HL-60 (cell line): ENCODE measurements at regions not wholly inside any gene's neighbourhood (a gene's known extent, or its start where the extent isn't known, plus 50 kb on each side); places are given as distances from the start of the nearest gene placed in this dataset.
"Not testable (repeated sequence)": the region's sequence is repeated elsewhere in the genome, so short reads cannot be mapped to it uniquely, and the experiment has no call there.

ENCODE experiments used
- DNase-seq, 2 experiments: peaks; one replicate each; pipeline ENCODE4 v3.0.0-alpha.2; 2010 to 2020; ENCODE audit warnings: low read depth in 1 of 2, low spot score in 1 of 2
- H3K27ac ChIP-seq: fragments of 250-450 bp; sonication (Bioruptor Pico); replicated peaks from 2 replicates; pipeline ENCODE4 v1.5.1; 2020; ENCODE audit warnings: mild to moderate bottlenecking, moderate library complexity
- H3K27me3 ChIP-seq: fragments of 250-450 bp; sonication (Bioruptor Pico); 2 replicates; pipeline ENCODE4 v1.5.1; 2021; ENCODE audit warnings: mild to moderate bottlenecking, moderate library complexity; ENCODE audit not compliant: insufficient read depth, poor library complexity, severe bottlenecking
- H3K4me3 ChIP-seq: replicated peaks from 2 replicates; pipeline ENCODE4 v1.5.1; 2011; ENCODE audit warnings: mild to moderate bottlenecking, control low read depth, low read length; ENCODE audit not compliant: insufficient read depth
- GABPA ChIP-seq: IDR thresholded peaks from 2 replicates; pipeline ENCODE4 v1.6.1; 2012; ENCODE audit warnings: low read depth
- POLR2AphosphoS5 ChIP-seq: IDR thresholded peaks from 2 replicates; pipeline ENCODE4 v1.6.1; 2012; ENCODE audit warnings: low read depth
- REST ChIP-seq: IDR thresholded peaks from 2 replicates; pipeline ENCODE4 v1.6.1; 2012; ENCODE audit warnings: low read depth; ENCODE audit not compliant: insufficient replicate concordance
- SPI1 ChIP-seq: IDR thresholded peaks from 2 replicates; pipeline ENCODE4 v1.6.1; 2012; ENCODE audit warnings: low read depth, mild to moderate bottlenecking, borderline replicate concordance
- TF ChIP-seq, protein P1 (sequence below): IDR thresholded peaks from one replicate; pipeline ENCODE4 v1.5.1; 2011; ENCODE audit warnings: low read length, control low read depth, inconsistent platforms; ENCODE audit not compliant: insufficient read depth

DNA sequence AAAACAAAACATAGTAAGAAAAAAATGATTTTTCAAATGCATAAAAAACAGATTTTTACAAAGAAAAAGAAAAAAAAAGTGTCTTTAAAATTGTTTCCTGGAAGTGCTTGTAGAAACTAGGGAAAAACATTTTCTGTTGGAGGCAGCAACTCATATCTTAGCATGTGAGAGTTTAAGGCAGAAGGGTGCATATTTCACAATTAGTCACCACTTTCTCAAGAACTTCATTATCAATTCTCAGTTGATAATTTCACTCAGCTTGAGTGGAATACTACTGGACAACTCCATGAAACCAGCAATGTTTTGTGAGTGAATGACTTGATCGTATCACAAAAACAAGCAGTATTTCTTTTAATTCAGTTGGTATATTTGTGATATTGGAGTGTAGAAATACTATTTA is 508.3 kb upstream of the DAB2 start:
- TF ChIP-seq GABPA (no peak), SPI1 (no peak)
- TF ChIP-seq, protein P1, sequence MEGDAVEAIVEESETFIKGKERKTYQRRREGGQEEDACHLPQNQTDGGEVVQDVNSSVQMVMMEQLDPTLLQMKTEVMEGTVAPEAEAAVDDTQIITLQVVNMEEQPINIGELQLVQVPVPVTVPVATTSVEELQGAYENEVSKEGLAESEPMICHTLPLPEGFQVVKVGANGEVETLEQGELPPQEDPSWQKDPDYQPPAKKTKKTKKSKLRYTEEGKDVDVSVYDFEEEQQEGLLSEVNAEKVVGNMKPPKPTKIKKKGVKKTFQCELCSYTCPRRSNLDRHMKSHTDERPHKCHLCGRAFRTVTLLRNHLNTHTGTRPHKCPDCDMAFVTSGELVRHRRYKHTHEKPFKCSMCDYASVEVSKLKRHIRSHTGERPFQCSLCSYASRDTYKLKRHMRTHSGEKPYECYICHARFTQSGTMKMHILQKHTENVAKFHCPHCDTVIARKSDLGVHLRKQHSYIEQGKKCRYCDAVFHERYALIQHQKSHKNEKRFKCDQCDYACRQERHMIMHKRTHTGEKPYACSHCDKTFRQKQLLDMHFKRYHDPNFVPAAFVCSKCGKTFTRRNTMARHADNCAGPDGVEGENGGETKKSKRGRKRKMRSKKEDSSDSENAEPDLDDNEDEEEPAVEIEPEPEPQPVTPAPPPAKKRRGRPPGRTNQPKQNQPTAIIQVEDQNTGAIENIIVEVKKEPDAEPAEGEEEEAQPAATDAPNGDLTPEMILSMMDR: no peak
- H3K4me3 ChIP-seq: no peak overlapping the region
- H3K27ac ChIP-seq: no peak overlapping the region
- no peaks in the 10 kb centered on the region for H3K27me3 ChIP-seq
- DNase-seq: no peak

DNA sequence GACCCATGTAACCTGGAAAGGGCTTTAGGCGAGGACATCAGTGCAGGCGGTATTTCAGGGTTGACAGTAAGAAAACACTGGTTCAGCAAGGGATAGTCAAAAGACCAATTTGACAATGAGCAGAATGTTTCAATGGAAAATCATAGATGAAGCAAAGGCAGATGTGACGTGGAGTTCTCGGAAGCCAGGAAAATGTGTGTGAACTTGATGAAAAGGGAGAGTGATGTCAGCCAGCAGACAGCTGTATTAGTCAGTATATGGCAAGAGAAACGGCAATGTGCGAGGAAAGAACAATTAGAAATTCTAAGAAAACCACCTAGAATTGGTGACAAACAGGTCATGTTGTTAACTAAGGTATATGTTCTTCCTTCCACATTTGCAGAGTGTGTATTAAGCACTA is 503.9 kb upstream of the DAB2 start:
- DNase-seq: no peak
- Histone ChIP-seq H3K4me3 (no peak overlapping the region), H3K27me3 (no peaks in the 10 kb centered on the region), H3K27ac (no peak overlapping the region)
- no peak for TF ChIP-seq POLR2AphosphoS5
- TF ChIP-seq, protein P1: no peak
- TF ChIP-seq SPI1: no peak
- no peak for TF ChIP-seq GABPA
- no peak for TF ChIP-seq REST

GRCh38 chr5:39919876-39920275 is 495.1 kb upstream of the DAB2 start:
- no peaks in the 10 kb centered on the region for H3K27me3 ChIP-seq
- DNase-seq: no peak
- TF ChIP-seq POLR2AphosphoS5 (no peak), GABPA (no peak), REST (no peak), SPI1 (no peak)
- TF ChIP-seq, protein P1: no peak
- no peak overlapping the region for H3K27ac ChIP-seq
- no peak overlapping the region for H3K4me3 ChIP-seq

DNA sequence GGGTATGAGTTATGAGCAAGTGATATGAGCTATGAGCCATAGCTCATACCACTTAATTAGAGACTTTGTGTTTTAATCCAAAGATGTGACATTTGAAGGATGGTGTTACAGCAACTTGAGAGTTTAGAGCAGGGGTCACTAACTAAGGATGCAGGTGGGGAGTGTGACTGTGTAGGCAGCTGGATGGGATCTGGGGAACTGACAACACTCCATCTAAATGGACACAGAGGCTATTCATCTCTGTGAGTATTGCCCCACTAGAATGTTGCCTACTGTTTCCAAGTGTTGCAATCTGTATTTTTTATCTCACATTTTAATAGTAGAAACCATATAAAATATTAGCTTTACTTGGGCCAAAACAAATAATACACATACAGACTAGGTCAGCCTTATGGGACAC is 488.1 kb upstream of the DAB2 start:
- TF ChIP-seq GABPA (no peak), REST (no peak), POLR2AphosphoS5 (no peak), SPI1 (no peak)
- TF ChIP-seq, protein P1: no peak
- Histone ChIP-seq H3K27ac (no peak overlapping the region), H3K27me3 (no peaks in the 10 kb centered on the region), H3K4me3 (no peak overlapping the region)
- no peak for DNase-seq

DNA sequence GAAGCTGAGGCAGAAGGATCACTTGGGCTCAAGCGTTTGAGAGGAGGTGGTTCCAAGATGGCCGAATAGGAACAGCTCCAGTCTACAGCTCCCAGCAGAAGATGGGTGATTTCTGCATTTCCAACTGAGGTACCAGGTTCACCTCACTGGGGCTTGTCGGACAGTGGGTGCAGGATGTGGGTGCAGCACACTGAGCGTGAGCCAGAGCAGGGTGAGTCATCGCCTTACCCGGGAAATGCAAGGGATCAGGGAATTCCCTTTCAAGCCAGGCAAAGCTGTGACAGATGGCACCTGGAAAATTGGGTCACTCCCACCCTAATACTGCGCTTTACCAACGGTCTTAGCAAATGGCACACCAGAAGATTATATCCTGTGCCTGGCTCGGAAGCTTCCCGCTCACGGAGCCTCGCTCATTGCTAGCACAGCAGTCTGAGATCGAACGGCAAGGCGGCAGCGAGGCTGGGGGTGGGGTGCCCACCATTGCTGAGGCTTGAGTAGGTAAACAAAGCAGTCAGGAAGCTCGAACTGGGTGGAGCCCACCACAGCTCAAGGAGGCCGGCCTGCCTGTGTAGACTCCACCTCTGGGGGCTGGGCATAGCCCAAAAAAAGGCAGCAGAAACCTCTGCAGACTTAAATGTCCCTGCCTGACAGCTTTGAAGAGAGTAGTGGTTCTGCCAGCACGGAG is 482.6 kb upstream of the DAB2 start:
- not testable (repeated sequence) for H3K27ac ChIP-seq, H3K27me3 ChIP-seq, H3K4me3 ChIP-seq, DNase-seq
